Fibroblast of skin of right quadriceps (primary cell): ENCODE measurements at regions not wholly inside any gene's neighbourhood (a gene's known extent, or its start where the extent isn't known, plus 50 kb on each side); places are given as distances from the start of the nearest gene placed in this dataset.
"Not testable (repeated sequence)": the region's sequence is repeated elsewhere in the genome, so short reads cannot be mapped to it uniquely, and the experiment has no call there.

ENCODE experiments used
- DNase-seq: peaks from one replicate; pipeline ENCODE4 v3.0.0-alpha.2; 2013

DNA sequence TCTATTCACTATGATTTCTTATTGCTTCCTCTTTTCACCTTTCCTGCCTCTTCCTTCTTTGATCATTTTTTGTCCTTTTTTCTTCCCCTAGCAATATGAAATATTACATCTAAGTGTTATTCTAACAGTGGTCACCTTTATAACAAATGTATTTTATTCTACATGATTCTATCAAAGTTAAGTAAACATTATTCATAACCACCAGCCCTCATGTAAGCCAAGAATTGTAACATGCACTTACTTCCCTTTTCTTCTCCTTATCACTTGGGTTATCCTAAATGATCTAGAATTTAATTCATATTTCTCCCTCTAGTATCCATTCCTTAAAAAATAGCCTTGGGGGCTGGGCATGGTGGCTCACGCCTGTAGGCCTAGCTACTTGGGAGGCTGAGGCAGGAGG lies 88.3 kb upstream of the SLC22A23 start:
- no peak for DNase-seq

DNA sequence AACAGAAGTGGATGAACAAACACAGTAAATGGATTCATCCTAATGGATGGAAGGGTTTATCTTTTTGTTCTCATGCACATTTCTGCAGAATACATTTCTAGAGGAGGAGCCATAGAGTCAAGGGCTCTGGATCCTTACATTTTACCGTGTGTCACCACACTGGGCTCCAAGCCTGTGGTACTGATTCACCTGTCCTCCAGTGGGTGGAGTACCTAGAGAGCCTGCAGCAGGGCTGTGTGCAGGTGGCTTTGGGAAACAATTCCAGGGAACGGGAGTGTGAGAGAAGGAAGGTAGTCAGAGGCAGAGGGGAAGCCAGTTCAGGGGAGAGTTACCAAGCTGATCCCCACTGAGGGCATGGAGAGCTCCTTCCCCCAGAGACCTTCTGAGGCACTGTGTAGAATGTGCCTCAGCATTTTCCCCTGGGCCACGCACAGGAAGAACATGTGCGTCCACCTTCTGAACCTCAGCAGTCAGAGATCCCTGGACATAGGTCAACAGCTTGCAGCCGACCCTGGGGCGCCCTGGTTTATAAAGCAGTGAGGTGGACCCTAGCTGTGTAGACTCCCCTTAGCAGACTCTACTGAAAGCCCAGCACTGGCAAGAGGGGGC lies 85.3 kb upstream of the SLC22A23 start:
- DNase-seq: no peak

DNA sequence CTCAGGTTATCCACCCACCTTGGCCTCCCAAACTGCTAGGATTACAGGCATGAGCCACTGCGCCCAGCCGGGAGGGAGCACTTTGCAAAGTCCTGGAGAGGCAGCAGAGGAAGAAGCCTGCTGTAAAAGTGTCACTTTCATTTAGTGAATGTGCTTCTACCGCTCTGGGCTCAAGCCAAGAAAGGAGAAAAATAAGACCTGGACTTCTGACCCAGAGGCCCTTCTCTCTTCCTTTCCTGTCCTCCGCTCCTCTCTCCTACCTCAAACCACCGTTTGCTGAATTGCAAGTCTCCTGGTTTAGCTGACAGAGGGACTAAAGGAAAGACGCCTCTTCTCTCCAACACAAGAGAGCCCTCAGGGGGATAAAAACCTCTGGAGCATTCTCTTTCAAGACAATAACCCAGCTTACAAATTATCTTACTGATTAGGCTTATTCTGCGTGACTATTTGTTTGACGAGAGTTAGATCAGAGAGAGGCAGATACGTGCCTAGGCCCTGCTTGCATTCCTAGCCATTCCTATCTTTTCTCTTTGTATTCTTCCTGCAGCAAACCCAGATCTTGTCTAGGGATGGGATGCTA lies 84.2 kb upstream of the SLC22A23 start:
- no peak for DNase-seq

DNA sequence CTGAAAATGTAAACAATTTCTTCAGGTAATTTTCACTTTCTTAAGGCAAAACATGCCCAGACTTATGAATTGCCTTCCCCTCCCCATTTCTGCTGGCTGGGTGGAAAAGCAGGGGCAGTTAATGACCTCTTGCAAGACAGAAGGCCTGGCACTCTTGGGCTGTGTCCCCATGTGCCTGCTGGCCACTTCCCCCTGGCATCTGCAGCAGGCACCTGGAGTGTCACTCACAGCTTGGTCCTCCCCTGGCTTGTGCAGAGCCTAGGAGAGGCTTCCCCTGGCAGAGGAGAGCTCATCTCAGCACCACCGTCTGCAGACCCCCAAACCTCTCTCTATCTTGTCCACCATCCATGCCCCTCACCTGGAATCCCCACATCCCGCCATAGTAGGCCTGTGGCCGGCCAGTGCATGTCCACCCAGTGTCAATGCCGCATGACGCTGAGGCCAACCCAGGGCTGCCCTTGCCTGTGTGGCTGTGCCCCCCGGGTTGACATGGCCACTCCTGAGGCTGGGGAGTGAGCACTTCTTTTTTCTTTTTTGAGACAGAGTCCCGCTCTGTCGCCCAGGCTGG lies 83.5 kb upstream of the SLC22A23 start:
- no peak for DNase-seq

DNA sequence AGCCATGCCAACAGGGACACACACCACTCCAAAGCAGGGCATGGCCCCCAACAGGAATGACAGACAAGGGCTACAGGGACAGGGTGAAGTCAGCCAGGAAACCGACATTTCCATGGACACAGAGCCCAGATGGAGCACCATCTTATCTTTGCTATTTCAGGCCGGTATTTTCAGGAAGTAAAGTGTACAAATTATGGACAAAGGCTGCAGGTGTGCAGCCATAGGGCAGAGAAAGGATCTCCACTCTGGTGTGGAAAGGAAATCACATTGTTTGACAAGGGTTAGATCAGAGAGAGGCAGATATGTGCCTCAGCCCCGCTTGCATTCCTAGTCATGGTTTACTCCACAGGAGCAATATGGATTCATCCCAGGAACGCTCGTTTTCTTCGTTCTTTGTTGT lies 81.7 kb upstream of the SLC22A23 start:
- no peak for DNase-seq

DNA sequence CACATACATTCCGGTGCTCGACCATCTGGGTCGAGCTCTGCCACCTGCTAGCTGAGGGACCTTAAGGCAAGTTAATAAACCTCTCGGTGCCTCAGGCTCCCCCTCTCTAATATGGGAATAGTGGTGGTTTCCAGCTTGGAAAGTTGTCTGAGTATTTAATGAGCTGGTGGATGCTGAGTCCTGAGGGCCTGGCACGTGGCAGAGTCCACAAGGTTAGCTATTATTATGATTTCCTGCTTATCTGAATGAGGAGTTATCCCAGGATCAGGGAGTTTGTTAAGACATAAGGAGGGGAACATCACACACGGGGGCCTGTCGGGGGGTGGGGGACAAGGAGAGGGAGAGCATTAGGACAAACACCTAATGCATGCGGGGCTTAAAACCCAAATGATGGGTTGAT lies 80.1 kb upstream of the SLC22A23 start:
- DNase-seq: no peak

DNA sequence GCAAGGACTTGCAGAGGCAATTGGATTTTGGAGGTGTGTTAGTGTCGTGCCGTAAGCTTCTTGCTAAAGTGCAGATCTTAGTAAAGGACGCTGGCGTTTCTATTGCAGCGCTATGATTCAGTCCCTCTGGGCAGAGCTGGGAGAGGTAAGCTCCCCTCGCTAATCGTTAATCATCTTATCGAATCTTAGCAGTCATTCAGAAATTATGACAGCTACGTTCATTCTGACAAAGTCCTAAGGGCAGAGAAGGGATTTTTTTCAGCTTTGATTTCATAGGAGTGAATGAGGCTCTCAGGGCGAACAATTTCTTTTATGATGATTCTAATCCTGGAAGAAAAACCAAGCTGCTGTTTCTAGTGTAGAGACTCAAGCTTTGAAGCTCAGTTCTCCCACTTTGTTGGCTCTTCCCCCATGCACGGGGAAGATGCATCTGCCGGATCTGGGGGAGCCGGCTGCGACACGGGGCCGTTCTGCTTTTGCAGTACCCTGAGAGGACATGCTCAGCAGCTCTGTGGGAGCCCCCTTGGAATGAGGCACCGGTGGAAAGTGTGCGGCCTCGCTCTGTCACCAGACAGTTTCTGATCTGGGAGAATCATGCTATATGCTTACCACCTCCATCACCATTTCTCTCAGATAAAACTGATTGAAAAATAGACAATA lies 79.1 kb upstream of the SLC22A23 start:
- no peak for DNase-seq

DNA sequence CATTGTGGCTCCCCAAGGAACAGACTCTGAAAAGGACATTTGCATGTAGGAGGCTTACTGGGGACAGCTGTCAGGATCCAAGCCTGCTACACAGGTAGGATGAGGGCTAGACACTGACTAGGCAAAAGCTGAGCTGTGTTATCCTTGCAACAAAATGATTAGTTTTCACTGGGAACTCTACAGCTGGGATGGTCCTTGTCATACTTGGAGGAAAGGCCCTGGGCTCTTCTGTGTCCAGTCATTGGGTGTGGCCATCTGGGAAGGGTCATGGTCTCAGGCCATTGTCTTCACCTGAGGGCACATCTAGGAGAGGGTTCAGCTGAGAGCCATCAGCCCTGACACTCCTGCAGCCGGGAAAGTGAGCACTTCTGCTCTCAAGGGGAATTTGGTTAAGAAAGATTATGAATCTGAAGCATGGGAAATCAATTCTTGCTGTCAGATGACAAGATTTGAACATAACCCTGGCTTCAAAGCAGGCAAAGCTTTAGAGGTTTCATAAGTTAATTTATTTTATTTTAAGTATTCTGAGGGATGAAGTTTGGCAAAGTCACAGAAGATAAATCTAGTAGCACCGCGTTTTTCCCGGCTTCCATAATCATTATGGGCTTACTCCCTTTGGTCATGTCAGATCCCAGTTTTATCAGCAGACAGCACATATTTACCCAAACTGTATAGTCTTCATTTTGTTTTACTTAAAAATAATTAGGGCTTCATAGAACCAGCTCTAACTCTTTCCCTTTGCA lies 78.4 kb upstream of the SLC22A23 start:
- DNase-seq: no peak

DNA sequence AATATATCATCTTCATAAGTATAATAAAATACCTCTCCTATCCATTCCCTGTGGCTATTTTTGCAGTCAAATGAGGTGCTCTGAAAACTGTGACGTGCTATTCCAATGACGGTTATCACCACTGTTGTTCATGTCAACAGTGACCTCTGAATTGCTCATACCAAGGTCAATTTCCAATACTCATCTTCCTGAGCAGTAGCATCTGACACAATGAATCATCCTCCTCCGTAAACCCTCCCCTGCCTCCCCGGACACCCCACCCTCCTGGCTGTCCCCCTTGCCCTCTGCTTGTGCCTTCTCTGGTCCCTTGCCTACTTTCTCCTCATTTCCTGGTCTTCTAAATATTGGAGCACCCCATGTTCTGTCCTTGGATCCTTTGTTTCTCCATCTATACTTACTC lies 77.7 kb upstream of the SLC22A23 start:
- DNase-seq: no peak

DNA sequence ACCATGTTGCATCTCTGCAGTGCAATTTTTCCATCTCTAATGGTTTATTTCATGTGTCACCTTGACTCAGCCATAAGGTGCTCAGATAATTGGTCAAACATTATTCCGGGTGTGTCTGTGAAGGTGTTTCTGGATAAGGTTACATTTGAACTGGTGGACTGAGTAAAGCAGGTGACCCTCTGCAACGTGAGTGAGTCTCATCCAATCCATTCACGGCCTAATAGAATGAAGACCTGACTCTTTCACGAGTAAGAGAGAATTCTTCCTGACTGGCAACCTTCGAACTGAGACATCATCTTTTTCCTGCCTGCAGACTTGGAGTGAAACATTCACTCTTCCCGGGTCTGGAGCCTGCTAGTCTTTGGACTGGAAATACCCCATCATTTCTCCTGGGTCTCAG lies 77.1 kb upstream of the SLC22A23 start:
- DNase-seq: no peak

DNA sequence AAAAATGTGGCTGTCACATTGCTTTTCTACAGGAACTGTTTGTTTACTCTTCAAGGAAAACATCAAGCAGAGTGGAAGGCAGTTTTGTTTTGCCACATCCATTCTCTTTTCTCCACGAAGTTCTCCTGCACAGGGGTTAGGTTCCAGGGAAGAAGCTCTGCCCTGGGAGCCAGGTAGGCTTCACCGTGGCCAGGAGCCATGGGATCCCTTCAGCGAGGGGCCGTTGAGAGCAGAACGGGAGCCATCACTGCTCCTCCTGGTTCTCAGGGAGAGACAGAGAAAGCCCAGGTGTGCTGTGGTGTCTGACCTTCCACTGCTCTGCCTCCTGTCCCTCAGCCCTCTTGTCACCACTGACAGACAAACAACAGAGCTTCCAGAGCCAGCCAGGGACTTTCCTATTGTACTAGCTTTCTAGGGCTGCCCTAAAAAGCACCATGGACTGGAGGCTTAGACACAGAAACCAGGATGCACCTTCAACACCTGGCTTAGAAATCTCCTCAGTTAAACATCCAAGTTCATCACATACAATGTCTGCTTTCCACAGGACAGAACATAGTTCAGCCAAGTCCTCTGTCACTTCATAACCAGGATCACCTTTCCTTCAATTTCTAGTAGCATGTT lies 75.6 kb upstream of the SLC22A23 start:
- DNase-seq: no peak

DNA sequence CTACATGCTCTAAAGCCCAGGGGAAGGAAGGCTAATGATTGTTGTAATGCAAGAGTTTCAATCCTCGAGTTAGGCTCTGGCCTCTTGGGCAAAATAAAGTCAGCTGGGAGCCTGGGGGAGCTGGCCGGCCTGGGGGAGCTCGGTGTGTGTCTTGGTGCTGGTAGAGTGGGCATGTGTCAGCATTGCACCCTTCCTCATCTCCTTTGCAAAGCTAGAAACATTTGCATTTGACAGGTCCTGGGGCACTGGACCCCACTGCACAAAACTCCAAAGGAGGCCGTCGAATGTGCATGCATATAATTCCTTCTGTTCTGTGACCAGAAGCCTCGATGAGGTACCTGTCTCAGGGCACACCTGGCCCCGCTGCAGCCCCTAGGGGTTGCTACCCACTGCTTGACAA lies 74.6 kb upstream of the SLC22A23 start:
- DNase-seq: no peak

DNA sequence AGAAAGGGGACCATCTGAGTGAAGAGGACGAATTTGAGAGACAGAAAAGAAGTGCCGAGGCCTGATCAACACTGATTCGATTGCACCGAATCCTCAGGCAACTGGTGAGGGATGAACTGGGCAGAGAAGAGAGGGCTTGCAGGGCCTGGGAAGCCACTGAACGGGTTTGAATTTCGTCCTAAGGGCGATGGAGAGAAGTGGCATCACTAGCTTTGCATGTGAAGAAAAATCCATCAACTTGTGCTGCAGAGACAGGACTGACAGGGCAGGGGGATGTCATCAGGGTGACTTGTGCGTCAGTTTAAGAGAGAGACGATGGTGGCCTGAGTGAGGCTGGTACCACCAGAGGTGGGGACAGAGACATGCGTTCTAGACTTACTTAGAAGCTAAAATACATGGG lies 73.7 kb upstream of the SLC22A23 start:
- DNase-seq: no peak

DNA sequence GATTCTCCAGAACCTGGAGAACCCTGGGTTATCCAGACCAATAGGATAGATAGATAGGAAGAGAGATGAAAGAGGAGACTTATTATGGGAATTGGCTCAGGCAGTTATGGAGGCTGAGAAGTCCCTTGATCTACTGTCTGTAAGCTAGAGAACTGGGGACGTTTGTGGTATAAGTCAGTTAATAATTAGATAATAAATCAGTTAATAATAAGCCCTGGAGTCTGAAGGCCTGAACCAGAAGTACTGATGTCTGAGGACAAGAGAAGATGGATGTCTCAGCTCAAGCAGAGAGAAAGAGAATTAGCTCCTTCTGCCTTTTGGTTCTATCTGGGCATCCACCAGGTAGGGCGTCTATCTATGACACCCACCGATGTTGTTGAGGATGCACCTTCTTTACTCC lies 72.9 kb upstream of the SLC22A23 start:
- no peak for DNase-seq

DNA sequence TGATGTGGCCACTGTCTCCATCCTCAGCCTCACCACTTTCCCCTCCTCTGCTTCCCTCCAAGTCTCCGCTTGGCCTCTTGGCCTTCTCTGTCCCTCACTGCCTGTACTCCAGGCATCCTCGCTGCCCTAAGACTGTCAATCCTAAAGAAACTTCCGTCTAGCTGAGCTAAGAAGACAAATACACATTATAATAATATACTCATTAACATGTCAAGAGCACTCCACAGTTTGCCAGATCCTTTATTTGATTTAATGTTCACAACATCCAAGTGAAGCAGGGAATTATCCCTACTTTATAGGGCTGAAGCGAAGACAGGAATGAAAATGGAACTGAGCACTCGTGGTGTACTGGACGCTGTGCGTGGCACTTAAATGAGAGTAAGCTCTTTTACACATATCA lies 72.4 kb upstream of the SLC22A23 start:
- DNase-seq: no peak

DNA sequence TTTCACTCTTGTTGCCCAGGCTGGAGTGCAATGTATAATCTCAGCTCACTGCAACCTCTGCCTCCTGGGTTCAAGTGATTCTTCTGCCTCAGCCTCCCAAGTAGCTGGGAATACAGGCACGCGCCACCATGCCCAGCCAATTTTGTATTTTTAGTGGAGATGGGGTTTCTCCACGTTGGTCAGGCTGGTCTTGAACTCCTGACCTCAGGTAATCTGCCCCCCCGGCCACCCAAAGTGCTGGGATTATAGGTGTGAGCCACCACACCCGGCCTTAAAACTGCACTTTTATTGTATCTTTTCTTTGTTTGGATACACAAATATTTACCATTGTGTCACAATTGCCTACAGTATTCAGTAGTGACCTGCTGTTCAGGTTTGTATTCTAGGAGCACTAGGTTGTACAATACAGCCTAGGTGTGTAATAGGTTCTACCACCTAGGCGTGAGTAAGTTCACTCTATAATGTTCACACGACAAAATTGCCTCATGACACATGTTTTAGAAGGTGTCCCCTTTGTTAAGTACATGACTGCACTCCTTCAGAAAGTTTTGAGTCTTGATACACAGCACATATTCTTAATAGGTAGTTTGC lies 71.3 kb upstream of the SLC22A23 start:
- not testable (repeated sequence) for DNase-seq

DNA sequence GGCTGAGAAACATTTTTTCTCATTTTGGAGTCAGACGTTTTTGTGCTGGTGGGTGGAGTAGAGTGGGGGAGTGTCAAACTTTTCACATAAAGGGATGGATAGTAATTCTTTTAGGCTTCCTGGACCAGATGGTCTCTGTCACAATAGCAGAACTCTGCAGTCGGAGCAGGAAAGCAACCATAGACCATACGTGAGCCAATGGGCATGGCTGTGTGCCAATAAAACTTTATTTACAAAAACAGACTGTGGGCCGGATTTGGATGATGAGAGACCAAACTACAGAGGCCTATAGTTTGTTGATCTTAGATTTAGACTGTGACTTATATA lies 70.8 kb upstream of the SLC22A23 start:
- peak; percentile 6 for DNase-seq

DNA sequence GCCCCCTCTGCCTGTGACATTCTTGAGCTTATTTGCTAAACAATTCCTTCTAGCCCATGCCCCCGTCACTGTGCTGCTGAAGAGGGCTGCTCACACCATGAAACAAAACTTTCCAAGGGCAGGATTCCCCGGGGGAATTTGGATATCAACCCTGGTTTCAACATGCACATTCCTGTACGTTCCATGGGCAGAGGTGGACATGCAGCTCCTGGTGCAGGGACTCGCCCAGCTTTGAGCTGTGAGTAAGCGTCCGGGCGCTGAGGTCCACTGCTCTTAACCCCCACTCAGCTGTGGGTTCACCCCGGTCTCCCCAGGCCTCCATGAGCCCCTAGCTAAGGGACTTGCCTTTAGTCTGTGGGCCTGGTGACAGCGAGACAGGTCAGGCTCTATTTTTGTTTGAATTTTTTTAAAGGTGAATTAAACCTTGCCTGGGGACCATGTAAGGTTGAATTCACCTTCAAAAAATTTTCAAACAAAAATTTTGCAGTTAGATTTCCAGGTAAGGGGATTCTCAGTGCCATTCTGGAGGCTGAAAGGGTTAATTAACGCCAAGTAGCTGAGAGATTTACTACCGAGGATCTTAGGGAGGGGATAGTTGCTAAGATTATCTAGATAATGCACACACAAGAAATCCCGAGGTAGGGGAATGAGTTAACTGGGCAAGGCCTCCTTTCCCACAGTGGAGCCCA lies 70.3 kb upstream of the SLC22A23 start:
- DNase-seq: peak; percentile 38

DNA sequence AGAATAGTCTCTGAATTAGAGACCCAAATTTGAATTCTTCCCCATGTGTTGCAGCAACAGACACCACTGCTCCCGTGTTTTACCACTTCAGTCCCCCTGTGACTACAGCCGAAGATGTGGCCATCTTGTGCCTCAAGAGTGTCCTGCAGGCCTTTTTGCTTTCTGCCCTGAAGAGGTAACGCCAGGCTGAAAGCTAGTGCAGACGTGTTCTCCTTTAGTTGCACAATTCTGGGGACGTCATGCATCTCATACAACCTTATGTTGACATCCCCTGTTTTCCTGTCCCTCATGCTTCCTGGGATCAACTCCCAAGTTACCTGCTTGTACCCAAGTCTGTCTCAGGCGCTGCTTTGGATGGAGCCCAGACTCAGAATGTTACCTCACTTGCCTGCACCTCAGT lies 69.1 kb upstream of the SLC22A23 start:
- no peak for DNase-seq

DNA sequence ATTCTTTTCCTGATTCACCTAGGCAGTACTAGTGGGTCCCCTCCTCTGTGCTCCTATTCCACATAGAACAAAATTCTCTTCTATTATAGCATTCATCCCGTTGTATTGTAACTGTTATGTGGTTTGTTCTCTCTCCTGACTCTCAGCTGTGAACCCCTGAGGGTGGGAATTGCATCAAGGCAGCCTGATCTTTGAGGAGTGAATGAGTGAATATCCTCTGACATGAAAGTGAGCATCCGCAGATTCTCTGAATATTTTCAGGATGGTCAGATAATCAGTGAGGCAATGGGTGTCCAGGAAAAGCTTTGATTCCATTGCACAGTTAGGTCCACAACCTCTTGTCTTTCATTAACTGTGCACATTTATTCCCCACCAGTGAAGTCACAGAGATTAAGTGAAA lies 67.6 kb upstream of the SLC22A23 start:
- no peak for DNase-seq

DNA sequence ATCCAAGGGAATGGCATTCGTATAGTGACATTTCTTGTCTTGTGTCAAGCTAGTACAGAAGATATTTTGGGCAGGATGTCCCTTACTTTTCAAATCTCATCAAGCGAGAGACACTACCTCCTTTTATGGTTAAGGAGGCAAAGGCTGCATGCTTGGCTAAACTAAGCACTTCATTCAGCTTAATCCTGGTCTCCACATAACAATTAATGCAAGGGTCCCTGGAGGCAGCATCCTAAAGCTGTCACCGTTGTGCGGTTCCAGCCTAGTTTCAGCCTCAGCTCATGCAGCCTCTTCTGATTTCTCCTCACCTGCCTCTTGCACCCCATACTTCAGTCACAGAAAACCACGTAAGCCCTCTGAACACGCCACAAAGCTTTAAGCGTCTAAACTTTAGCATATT lies 67.1 kb upstream of the SLC22A23 start:
- DNase-seq: no peak

DNA sequence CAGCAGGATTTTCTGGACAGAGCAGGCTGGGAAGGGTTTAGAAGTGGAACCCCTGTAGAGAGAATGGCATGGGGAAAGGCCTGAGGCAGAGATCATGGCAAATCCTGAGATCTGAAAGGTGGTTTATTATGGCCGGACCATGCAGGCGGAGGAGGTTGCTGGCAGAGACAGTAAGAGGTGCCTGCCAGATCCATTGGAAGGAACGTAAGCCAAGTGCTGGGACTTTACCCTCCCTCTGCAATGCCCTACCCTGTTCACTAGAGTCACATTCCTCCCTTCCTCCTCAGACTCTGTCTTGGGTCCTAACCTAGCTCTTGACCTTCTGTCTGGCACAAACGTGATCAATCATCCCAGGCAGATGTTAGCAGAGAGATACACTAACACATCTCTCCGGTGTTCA lies 66.4 kb upstream of the SLC22A23 start:
- no peak for DNase-seq
